ENCODE measurements at regions not wholly inside any gene's neighbourhood (a gene's known extent, or its start where the extent isn't known, plus 50 kb on each side); places are given as distances from the start of the nearest gene placed in this dataset.

DNA sequence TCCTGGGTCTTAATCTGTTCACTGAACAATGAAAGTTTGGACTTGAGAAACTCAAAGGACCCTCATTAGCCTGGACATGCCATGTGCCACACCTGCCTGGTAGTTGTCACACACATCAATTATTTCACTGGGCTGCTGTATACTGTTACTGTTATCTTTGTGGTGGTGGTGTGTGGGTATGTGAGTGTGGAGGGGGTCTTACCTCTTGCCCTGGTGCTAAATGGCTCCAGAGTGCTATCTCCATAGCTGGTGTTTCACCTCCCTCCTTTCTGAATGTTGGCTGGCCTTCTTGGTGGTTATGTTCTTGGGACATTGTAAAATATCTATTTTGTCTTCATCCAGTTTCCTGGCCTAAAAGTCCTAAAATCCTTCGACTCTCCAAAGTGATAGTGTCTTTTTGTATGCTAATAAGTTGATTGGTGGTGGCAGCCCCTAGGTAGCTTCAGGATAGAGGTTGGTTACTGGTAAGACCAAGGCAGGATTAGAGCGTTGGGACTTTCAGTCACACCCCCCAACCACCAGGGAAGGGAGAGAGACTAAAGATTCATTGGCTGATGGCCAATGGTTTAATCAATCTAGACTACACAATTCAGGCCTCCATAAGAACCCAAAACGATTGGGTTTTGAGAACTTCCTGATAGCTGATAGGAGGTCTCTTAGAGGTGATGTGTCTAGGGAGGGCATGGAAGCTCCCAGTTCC, 328.1 kb downstream of the MYCN start:
- Histone ChIP-seq H3K27me3 (ENCODE audit: control insufficient read depth, insufficient read depth, low read length) (no peaks in the 10 kb centered on the region), H3K27ac (ENCODE audit: low read length) (no peak overlapping the region), H3K4me1 (ENCODE audit: control insufficient read depth, low read depth, low read length) (no peaks in the 10 kb centered on the region), H3K36me3 (ENCODE audit: control insufficient read depth, low read depth, low read length) (no peaks in the 10 kb centered on the region), H3K9me3 (ENCODE audit: control insufficient read depth, low read depth, low read length) (no peaks in the 10 kb centered on the region), H3K9ac (ENCODE audit: low read length) (no peak overlapping the region), H3K4me3 (ENCODE audit: low read length) (no peak overlapping the region)

DNA sequence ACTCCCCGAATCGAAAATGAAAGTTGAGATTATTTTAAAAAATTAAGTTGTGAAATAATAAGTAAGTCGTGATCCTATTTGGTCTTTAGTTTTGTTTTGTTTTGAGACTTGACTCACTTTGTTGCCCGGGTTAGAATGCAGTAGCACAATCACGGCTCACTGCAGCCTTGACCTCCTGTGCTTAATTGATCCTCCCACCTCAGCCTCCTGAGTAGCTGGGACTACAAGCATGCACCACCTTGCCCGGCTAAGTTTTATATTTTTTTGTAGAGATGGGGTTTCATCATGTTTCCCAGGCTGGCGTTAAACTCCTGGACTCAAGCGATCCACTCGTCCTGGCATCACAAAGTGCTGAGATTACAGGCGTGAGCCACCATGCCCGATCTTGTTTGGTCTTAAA, 326.2 kb downstream of the MYCN start:
- no peak overlapping the region for H3K27ac ChIP-seq (ENCODE audit: low read length)
- H3K27me3 ChIP-seq (ENCODE audit: control insufficient read depth, insufficient read depth, low read length): no peaks in the 10 kb centered on the region
- H3K36me3 ChIP-seq (ENCODE audit: control insufficient read depth, low read depth, low read length): no peaks in the 10 kb centered on the region
- H3K9ac ChIP-seq (ENCODE audit: low read length): no peak overlapping the region
- H3K4me3 ChIP-seq (ENCODE audit: low read length): no peak overlapping the region
- H3K9me3 ChIP-seq (ENCODE audit: control insufficient read depth, low read depth, low read length): no peaks in the 10 kb centered on the region
- no peaks in the 10 kb centered on the region for H3K4me1 ChIP-seq (ENCODE audit: control insufficient read depth, low read depth, low read length)

DNA sequence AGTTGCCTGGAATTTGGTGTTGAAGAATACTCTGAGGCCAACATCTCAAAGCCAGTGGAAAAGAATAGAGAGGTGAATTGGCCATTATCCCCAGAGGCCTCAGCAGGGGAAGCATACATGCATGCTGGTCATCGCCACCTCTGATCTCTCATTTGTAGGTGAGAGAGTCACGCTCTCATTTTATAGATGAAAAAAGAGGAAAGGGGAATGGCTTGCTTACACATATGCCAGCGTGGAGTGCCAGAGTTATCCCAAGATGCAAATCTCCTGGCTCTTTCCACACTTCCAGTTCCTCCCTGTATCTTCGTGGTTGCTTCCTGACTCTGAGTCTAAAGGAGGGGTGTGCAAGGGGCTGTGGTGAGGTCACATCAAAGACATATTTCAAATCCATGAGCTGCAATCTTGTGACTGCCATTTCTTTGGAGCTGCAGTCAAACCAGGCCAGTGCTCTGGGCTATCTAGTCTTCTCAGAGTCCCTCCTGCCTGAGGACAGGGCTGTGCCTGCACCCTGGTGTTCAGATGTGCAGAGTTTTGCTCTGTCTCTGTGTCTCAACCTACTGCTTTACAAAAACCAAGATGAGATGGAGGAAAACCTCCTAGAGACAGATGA, 324.7 kb downstream of the MYCN start:
- Histone ChIP-seq H3K27ac (ENCODE audit: low read length) (no peak overlapping the region), H3K9ac (ENCODE audit: low read length) (no peak overlapping the region), H3K36me3 (ENCODE audit: control insufficient read depth, low read depth, low read length) (no peaks in the 10 kb centered on the region), H3K4me3 (ENCODE audit: low read length) (no peak overlapping the region), H3K9me3 (ENCODE audit: control insufficient read depth, low read depth, low read length) (no peaks in the 10 kb centered on the region), H3K27me3 (ENCODE audit: control insufficient read depth, insufficient read depth, low read length) (no peaks in the 10 kb centered on the region), H3K4me1 (ENCODE audit: control insufficient read depth, low read depth, low read length) (no peaks in the 10 kb centered on the region)

DNA sequence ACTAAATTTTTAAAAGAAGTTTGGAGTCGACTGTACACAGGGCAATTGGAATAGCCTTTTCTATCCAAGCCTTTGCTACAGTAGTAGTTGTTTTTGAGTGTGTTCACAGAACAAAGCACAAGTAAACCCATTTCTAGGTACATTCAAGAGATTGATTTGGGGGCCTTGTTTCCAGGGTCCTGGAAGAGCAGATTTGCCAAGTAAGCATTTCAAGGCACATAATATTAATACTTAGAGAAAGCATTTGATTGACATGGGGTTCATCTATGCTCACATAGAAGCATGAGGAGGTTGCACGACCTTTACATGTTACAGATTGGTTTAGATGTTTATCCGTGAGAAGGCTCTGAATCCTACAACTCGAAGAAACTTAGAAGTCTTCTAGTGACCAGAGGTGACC, 324.1 kb downstream of the MYCN start:
- H3K9ac ChIP-seq (ENCODE audit: low read length): no peak overlapping the region
- no peaks in the 10 kb centered on the region for H3K27me3 ChIP-seq (ENCODE audit: control insufficient read depth, insufficient read depth, low read length)
- no peaks in the 10 kb centered on the region for H3K4me1 ChIP-seq (ENCODE audit: control insufficient read depth, low read depth, low read length)
- H3K36me3 ChIP-seq (ENCODE audit: control insufficient read depth, low read depth, low read length): no peaks in the 10 kb centered on the region
- H3K4me3 ChIP-seq (ENCODE audit: low read length): no peak overlapping the region
- no peaks in the 10 kb centered on the region for H3K9me3 ChIP-seq (ENCODE audit: control insufficient read depth, low read depth, low read length)
- no peak overlapping the region for H3K27ac ChIP-seq (ENCODE audit: low read length)

DNA sequence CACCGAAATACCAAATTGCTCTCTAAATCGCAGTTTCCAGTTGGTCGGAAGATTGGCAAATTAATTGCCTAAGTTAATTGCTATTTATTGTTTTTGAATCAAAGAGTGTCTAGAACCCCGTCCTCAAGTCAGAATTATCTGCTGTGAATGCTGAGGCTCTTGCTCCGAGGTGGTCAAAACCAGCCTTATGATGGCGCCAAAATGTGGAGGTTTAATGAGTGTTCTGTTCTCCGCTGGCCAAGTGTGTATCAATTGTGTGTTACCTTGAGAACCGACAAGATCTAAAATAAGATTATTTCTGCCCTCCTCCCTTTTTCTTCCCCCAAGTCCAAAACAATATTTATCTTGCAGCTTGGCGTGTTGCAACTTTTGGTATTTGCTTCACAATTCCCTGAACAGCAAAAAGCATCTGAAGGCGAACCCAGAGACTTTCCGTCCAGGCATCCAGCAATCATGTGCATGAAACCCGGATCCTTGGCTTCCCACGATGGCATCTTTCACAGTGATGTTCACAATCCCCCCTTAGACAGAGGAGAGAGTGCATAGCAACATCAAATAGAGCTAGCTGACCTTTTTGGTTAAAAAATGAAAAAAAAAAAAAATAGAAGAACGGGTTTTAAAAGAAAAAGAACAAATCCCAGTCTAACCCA, 323.0 kb downstream of the MYCN start:
- H3K9ac ChIP-seq (ENCODE audit: low read length): no peak overlapping the region
- H3K9me3 ChIP-seq (ENCODE audit: control insufficient read depth, low read depth, low read length): no peaks in the 10 kb centered on the region
- no peak overlapping the region for H3K4me3 ChIP-seq (ENCODE audit: low read length)
- H3K27ac ChIP-seq (ENCODE audit: low read length): no peak overlapping the region
- H3K36me3 ChIP-seq (ENCODE audit: control insufficient read depth, low read depth, low read length): no peaks in the 10 kb centered on the region
- H3K27me3 ChIP-seq (ENCODE audit: control insufficient read depth, insufficient read depth, low read length): no peaks in the 10 kb centered on the region
- H3K4me1 ChIP-seq (ENCODE audit: control insufficient read depth, low read depth, low read length): no peaks in the 10 kb centered on the region

DNA sequence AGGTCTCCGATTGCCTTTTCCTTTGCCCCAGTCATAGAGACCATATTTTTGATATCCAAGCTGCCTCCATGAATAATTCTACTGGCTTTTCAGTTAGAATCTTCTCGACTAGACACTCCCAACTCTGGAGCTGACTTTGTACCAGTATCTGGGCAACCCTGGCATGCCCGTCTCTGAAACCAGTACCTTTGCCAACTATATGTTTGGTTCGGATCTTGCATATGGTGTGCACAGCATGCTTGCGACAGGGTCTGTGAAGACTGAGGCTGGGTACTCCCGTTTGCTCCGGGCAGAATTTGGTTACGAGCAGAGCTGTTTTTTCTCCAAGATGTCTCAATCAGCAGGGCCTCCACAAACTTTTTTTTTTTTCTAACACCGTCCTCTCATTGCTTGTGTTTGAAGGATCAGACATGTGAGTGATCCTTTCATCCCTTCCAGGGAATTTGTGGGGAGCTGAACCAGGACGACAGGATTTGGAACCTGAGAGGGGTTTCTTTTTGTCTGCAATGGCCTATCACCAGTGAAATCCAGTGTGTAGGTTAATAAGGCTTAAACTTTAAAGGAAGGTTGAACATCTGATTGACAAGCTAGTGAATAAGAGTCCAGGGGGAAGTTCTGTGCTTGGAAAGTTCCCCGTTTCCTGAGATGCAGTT, 322.3 kb downstream of the MYCN start:
- Histone ChIP-seq H3K27ac (ENCODE audit: low read length) (no peak overlapping the region), H3K4me3 (ENCODE audit: low read length) (no peak overlapping the region), H3K27me3 (ENCODE audit: control insufficient read depth, insufficient read depth, low read length) (no peaks in the 10 kb centered on the region), H3K4me1 (ENCODE audit: control insufficient read depth, low read depth, low read length) (no peaks in the 10 kb centered on the region), H3K9me3 (ENCODE audit: control insufficient read depth, low read depth, low read length) (no peaks in the 10 kb centered on the region), H3K36me3 (ENCODE audit: control insufficient read depth, low read depth, low read length) (no peaks in the 10 kb centered on the region), H3K9ac (ENCODE audit: low read length) (no peak overlapping the region)

DNA sequence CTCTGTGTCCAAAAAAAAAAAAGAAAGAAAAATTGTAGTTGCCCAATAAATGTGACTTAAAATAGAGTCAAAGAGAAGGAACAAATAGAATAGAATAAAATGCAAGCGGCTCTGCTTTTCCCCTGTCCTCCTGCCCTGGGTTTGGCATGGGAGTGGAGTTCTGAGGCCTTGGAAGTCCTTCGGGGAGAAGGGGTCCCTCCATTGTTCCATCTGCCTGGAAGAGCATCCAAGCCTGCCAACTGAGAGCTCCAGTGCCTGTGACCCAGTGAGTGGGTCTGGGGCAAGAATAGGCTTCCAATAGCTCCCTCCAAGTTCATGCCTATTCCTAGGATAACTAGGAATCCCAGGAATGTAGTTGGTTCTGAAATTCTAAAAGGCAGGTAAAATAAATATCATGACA, 321.4 kb downstream of the MYCN start:
- Histone ChIP-seq H3K9ac (ENCODE audit: low read length) (no peak overlapping the region), H3K36me3 (ENCODE audit: control insufficient read depth, low read depth, low read length) (no peaks in the 10 kb centered on the region), H3K4me1 (ENCODE audit: control insufficient read depth, low read depth, low read length) (no peaks in the 10 kb centered on the region), H3K27ac (ENCODE audit: low read length) (no peak overlapping the region), H3K27me3 (ENCODE audit: control insufficient read depth, insufficient read depth, low read length) (no peaks in the 10 kb centered on the region), H3K9me3 (ENCODE audit: control insufficient read depth, low read depth, low read length) (no peaks in the 10 kb centered on the region), H3K4me3 (ENCODE audit: low read length) (no peak overlapping the region)

DNA sequence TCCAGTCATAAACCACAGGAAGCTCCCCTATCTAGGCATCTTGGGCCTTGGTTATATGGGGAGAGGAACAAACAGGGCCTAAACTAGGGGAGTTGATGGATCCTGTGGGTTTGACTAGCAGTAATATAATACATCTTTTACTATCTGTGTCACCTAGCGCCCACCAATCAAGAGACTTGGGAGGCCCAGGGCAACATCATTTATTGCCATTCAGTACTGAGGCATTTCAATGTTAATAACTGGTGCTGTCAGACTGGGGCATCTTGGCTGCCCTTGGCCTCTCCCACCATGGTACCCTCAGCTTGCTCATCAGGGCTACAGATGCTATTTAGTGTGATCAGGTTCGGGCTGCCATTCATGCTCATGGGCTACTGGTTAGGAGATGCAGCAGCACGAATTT, 320.7 kb downstream of the MYCN start:
- H3K9ac ChIP-seq (ENCODE audit: low read length): no peak overlapping the region
- H3K27ac ChIP-seq (ENCODE audit: low read length): no peak overlapping the region

DNA sequence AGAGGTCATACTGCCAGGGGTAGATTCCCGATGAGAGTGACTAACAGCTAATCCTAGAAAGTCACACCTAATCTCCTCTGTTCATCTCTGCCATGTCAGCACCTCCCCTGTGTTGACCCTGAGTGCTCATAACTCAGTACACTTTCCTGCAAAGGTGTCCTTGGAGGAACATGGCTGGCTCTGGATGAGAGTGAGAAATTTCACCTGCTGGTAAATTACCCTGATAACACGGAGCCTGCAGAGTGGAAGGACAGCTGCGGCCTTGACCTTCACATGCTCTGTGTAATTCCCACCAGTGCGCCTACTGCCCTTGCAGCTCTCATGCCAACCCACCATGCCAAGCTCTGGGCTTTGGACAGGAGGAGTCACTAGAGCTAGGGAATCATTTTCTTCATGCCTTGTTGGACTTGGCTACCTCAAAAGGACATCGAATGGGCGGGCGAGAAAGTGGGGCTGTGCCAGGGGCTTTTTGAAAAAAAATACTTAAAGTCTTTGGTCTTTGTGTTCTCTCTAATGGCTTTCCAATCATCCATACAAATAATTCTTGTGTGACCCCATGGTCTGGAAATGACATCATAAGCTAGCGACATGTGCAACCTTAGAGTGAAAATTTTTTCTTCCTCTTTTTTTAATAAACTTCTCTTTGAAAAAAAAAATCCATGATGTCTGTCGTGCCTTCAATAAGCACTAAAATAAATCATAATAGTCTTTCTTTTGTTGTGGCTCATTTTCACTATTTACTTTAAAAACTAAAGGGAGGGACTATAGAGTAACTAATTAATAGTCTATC, 319.9 kb downstream of the MYCN start:
- Histone ChIP-seq H3K27ac (ENCODE audit: low read length) (no peak overlapping the region), H3K9ac (ENCODE audit: low read length) (no peak overlapping the region), H3K4me1 (ENCODE audit: control insufficient read depth, low read depth, low read length) (no peaks in the 10 kb centered on the region), H3K4me3 (ENCODE audit: low read length) (no peak overlapping the region), H3K36me3 (ENCODE audit: control insufficient read depth, low read depth, low read length) (no peaks in the 10 kb centered on the region), H3K9me3 (ENCODE audit: control insufficient read depth, low read depth, low read length) (no peaks in the 10 kb centered on the region), H3K27me3 (ENCODE audit: control insufficient read depth, insufficient read depth, low read length) (no peaks in the 10 kb centered on the region)

More for the DNA sequence above, 320.7 kb downstream of the MYCN start:
- Histone ChIP-seq H3K36me3 (ENCODE audit: control insufficient read depth, low read depth, low read length) (no peaks in the 10 kb centered on the region), H3K4me3 (ENCODE audit: low read length) (no peak overlapping the region), H3K4me1 (ENCODE audit: control insufficient read depth, low read depth, low read length) (no peaks in the 10 kb centered on the region), H3K9me3 (ENCODE audit: control insufficient read depth, low read depth, low read length) (no peaks in the 10 kb centered on the region), H3K27me3 (ENCODE audit: control insufficient read depth, insufficient read depth, low read length) (no peaks in the 10 kb centered on the region)

DNA sequence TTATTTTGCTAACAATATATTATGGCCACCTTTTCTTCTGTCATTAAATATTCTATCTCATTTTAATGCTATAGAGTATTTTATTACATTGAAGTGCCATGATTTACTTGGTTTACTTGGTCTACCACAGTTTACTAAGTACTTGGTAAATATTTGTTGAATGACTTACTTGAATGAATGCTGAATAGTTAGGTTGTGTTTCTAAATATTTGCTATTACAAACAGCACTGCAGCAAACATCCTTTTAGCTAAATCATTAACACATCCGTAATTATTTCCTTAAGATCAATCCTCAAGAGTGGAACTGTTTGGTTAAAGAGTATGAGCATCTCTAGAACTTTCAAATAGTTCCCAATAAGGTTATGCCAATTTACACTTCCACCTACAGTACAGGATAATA, 318.7 kb downstream of the MYCN start:
- Histone ChIP-seq H3K9ac (ENCODE audit: low read length) (no peak overlapping the region), H3K36me3 (ENCODE audit: control insufficient read depth, low read depth, low read length) (no peaks in the 10 kb centered on the region), H3K9me3 (ENCODE audit: control insufficient read depth, low read depth, low read length) (no peaks in the 10 kb centered on the region), H3K27ac (ENCODE audit: low read length) (no peak overlapping the region), H3K4me1 (ENCODE audit: control insufficient read depth, low read depth, low read length) (no peaks in the 10 kb centered on the region), H3K27me3 (ENCODE audit: control insufficient read depth, insufficient read depth, low read length) (no peaks in the 10 kb centered on the region), H3K4me3 (ENCODE audit: low read length) (no peak overlapping the region)

DNA sequence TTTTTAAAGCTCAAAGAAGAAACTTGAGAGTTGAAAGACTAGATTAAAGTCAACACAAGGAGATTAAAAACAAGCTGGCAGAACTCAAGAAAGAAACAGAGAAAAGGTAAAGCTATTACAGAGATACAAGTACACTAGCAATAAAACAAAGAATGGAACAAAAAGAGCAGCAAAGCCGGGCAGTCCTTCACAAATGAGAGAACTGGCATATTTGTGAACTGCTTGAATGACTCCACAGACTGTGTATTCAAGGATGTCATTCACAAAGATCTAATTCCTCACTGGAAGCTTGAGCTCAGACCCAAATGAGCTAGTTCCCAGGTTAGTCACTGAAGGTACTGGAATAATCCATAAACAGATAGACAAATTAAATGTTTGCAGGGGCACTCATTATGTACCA, 318.0 kb downstream of the MYCN start:
- no peaks in the 10 kb centered on the region for H3K36me3 ChIP-seq (ENCODE audit: control insufficient read depth, low read depth, low read length)
- no peak overlapping the region for H3K27ac ChIP-seq (ENCODE audit: low read length)
- no peaks in the 10 kb centered on the region for H3K27me3 ChIP-seq (ENCODE audit: control insufficient read depth, insufficient read depth, low read length)
- H3K4me3 ChIP-seq (ENCODE audit: low read length): no peak overlapping the region
- H3K9ac ChIP-seq (ENCODE audit: low read length): no peak overlapping the region
- H3K9me3 ChIP-seq (ENCODE audit: control insufficient read depth, low read depth, low read length): no peaks in the 10 kb centered on the region
- no peaks in the 10 kb centered on the region for H3K4me1 ChIP-seq (ENCODE audit: control insufficient read depth, low read depth, low read length)

All from iPS-18a (cell line).